Esophagus squamous epithelium (tissue), 5 donors: ENCODE measurements at regions not wholly inside any gene's neighbourhood (a gene's known extent, or its start where the extent isn't known, plus 50 kb on each side); places are given as distances from the start of the nearest gene placed in this dataset.
"Not testable (repeated sequence)": the region's sequence is repeated elsewhere in the genome, so short reads cannot be mapped to it uniquely, and the experiment has no call there.

Experiments used
- DNase-seq: peaks from one replicate; lab custom pipeline; 2025; lab: John Stamatoyannopoulos, UW
- H3K27ac ChIP-seq, 4 donors: fragments of 200-600 bp; sonication (generic); one replicate each; pipeline ENCODE4 v1.5.1; 2016 to 2019; ENCODE audit warnings: mild to moderate bottlenecking in 1 of 4
- H3K27me3 ChIP-seq, 4 donors: fragments of 200-600 bp; sonication (generic); 1 replicate in 3 of 4; 2 replicates in 1 of 4; pipeline versions ENCODE4 v1.5.1 to v1.6.0; 2017 to 2021; ENCODE audit warnings: antibody characterized with exemption in 1 of 4
- H3K36me3 ChIP-seq, 3 donors: fragments of 200-600 bp; sonication (generic); one replicate each; pipeline ENCODE4 v1.5.1; 2016 to 2019
- H3K4me1 ChIP-seq, 3 donors: fragments of 200-600 bp; sonication (generic); one replicate each; pipeline ENCODE4 v1.5.1; 2017 to 2019
- H3K4me3 ChIP-seq, 4 donors: fragments of 200-600 bp; sonication (generic); 1 replicate in 3 of 4; 2 replicates in 1 of 4; pipeline ENCODE4 v1.5.1; 2016 to 2019; ENCODE audit warnings: mild to moderate bottlenecking in 2 of 4, moderate library complexity in 1 of 4
- H3K9me3 ChIP-seq, 3 donors: fragments of 200-600 bp; sonication (generic); one replicate each; pipeline ENCODE4 v1.5.1; 2016 to 2019
- POLR2A ChIP-seq, 4 donors: fragments of 450-650 bp; IDR thresholded peaks; one replicate each; pipeline ENCODE4 v1.6.1; 2017; ENCODE audit warnings: antibody characterized with exemption in 4 of 4, mild to moderate bottlenecking in 4 of 4, moderate library complexity in 3 of 4
- WGBS, 2 donors: methylation state at CpG; one replicate each; pipeline ENCODE4 v1.1.5; 2018; 5-methylcytosine and 5-hydroxymethylcytosine counted together
- intact Hi-C: fragments of 100-400 bp; cut with DNase I; formaldehyde crosslinking; loops from one replicate; pipeline ENCODE4 v1.15.0; 2022
- TF ChIP-seq, protein P1 (sequence below), 6 experiments: fragments of 450-650 bp in 4 of 6; fragments of 200-600 bp in 2 of 6; sonication (generic) in 2 of 6; IDR thresholded peaks; one replicate each; pipeline ENCODE4 v1.5.1; 2016 to 2019; ENCODE audit warnings: antibody characterized with exemption in 6 of 6, mild to moderate bottlenecking in 4 of 6, moderate library complexity in 4 of 6
- donor health status: DM: yes; HTN: yes; CAD: no.

- intact Hi-C loops = no loop called here
- no peak for TF ChIP-seq POLR2A (IDR thresholded peaks at IDR 0.05)
- TF ChIP-seq, protein P1, sequence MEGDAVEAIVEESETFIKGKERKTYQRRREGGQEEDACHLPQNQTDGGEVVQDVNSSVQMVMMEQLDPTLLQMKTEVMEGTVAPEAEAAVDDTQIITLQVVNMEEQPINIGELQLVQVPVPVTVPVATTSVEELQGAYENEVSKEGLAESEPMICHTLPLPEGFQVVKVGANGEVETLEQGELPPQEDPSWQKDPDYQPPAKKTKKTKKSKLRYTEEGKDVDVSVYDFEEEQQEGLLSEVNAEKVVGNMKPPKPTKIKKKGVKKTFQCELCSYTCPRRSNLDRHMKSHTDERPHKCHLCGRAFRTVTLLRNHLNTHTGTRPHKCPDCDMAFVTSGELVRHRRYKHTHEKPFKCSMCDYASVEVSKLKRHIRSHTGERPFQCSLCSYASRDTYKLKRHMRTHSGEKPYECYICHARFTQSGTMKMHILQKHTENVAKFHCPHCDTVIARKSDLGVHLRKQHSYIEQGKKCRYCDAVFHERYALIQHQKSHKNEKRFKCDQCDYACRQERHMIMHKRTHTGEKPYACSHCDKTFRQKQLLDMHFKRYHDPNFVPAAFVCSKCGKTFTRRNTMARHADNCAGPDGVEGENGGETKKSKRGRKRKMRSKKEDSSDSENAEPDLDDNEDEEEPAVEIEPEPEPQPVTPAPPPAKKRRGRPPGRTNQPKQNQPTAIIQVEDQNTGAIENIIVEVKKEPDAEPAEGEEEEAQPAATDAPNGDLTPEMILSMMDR (IDR thresholded peaks at IDR 0.05) = no peak
- Histone ChIP-seq H3K27me3 (no peaks in the 10 kb centered on the region), H3K36me3 (no peaks in the 10 kb centered on the region), H3K4me3 (no peak overlapping the region), H3K9me3 (no peaks in the 10 kb centered on the region), H3K27ac (no peak overlapping the region), H3K4me1 (no peaks in the 10 kb centered on the region)
- 65 to 71% methylated on average over 3 of the region's 3 CpGs for WGBS, 2 donors
- DNase-seq = no peak
Measured at GRCh38 chr10:106023329-106023728, 1141.2 kb downstream of the SORCS1 start.

DNA sequence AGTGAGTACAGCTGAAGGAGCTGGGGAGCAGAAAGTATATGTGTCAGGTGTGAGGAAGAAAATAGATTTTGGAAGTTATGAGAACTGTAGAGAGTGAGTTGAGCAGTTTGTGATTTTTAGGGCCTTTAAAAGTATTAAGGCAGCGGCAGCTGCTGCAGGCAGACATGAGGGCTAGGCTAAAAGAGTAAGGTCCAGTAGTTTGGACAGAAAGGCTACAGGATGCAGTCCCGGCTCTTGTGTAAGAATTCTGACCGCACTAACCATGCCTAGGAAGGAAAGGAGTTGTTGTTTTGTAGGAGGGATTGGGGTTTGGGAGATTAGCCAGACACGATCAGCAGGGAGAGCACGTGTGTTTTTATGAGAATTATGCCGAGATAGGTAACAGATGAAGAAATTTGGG lies 1144.9 kb downstream of the SORCS1 start:
- intact Hi-C loops, H3K27me3 ChIP-seq, H3K27ac ChIP-seq, H3K4me3 ChIP-seq, H3K4me1 ChIP-seq, H3K9me3 ChIP-seq, H3K36me3 ChIP-seq, DNase-seq: not testable (repeated sequence)
- WGBS, 2 donors = 69 to 74% methylated on average over 6 of the region's 6 CpGs

DNA sequence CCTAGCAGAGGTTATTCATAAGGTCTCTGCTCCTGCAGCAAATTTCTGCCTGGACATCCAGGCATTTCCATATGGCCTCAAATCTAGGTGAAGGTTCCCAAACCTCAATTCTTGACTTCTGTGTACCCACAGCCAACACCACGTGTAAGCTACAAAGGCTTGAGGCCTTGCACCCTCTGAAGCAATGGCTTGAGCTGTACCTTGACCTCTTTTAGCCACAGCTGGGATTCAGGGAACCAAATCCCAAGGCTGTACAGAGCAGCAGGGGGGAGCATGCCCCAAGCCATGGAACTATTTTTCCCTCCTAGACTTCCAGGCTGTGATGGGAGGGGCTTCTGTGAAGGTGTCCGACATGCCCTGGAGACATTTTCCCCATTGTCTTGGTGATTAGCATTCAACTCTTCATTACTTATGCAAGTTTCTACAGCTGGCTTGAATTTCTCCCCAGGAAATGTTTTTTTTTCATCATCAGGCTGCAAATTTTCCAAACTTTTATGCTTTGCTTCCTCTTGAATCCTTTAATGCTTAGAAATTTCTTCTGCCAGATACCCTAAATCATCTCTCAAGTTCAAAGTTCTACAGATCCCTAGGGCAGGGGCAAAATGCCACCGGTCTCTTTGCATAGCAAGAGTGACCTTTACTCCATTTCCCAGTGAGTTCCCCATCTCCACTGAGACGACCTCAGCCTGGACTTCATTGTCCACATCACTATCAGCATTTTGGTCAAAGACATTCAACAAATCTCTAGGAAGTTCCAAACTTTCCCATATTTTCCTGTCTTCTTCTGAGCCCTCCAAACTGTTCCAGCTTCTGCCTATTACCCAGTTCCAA lies 1148.9 kb downstream of the SORCS1 start:
- H3K27ac ChIP-seq, H3K4me1 ChIP-seq, H3K9me3 ChIP-seq, DNase-seq, H3K27me3 ChIP-seq, H3K4me3 ChIP-seq, H3K36me3 ChIP-seq, intact Hi-C loops: not testable (repeated sequence)
- WGBS, 2 donors = 59 to 63% methylated on average over 4 of the region's 4 CpGs

DNA sequence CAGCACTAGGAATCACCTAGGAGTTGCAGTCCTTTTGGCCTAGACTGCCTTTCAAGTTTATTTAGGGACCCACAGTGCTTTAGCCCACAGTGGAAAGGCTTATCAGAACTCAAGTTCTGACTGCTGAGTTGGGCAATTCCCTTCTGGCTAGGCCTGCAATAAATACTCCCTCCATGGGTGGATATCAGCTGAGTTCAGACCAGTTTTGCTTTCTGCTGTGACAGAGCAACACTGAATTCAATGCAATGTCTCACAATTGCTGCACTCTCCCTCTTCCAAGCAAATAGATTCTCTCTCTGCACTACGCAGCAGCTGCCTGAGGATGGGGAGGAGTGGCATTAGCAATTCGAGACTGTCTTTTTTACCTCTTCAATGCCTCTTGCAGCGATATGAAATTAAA lies 1153.3 kb downstream of the SORCS1 start:
- no peak for DNase-seq
- H3K27ac ChIP-seq = no peak overlapping the region
- intact Hi-C loops = no loop called here
- 69 to 71% methylated on average over 3 of the region's 3 CpGs for whole genome bisulfite sequencing, 2 donors
- no peaks in the 10 kb centered on the region for H3K4me1 ChIP-seq
- H3K4me3 ChIP-seq = no peak overlapping the region
- TF ChIP-seq, protein P1 (IDR thresholded peaks at IDR 0.05) = no peak
- TF ChIP-seq POLR2A (IDR thresholded peaks at IDR 0.05) = no peak
- no peaks in the 10 kb centered on the region for H3K9me3 ChIP-seq
- H3K27me3 ChIP-seq = no peaks in the 10 kb centered on the region
- H3K36me3 ChIP-seq = no peaks in the 10 kb centered on the region

DNA sequence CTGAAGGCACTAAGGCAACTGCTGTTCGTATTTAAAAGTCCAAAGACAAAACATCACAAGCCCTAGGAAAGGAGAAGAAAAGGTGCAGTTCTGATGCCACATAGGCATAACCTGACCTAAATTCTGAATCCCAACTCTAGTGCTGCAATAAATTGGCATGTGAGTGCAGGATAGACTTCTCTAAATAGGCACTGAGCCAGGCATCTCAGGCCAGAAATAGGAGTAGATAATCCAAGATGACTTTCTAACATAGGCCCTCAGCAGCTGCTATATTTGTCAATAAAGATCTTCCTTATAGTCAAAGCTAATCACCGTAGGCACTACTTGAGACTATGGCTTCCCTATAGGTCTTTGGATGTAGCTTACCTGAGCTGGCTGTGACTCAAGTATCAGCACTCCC lies 1163.8 kb downstream of the SORCS1 start:
- H3K4me3 ChIP-seq = no peak overlapping the region
- no peak overlapping the region for H3K27ac ChIP-seq
- DNase-seq = no peak
- 72 to 76% methylated on average over 2 of the region's 2 CpGs for WGBS, 2 donors
- H3K27me3 ChIP-seq = no peaks in the 10 kb centered on the region
- H3K36me3 ChIP-seq = no peaks in the 10 kb centered on the region
- no peak for TF ChIP-seq POLR2A (IDR thresholded peaks at IDR 0.05)
- TF ChIP-seq, protein P1 (IDR thresholded peaks at IDR 0.05) = no peak
- H3K4me1 ChIP-seq = no peaks in the 10 kb centered on the region
- H3K9me3 ChIP-seq = no peaks in the 10 kb centered on the region
- intact Hi-C loops = no loop called here

DNA sequence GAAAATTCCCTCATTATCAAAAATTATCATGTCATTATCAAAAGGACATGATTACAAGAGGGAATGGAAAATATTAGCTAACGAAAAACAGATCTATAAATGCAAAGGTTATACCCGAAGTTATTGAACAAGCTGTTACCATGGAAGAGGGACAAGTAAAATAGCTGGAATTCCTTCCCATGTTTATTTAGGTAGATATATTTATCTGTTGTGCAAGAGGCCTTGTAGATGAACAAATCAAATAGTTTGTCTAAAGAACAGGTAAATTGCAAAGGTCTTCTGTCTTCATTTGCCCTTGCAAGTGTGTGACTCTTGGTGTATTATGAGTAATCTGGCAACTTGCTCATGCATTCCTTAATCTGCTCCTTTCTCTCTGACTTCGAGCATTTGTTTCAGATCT lies 1170.9 kb downstream of the SORCS1 start:
- intact Hi-C loops = no loop called here
- DNase-seq = no peak

More for the DNA sequence above, 1170.9 kb downstream of the SORCS1 start:
- WGBS, 2 donors = 54 to 68% methylated on average over 3 of the region's 3 CpGs
- Histone ChIP-seq H3K4me1 (no peaks in the 10 kb centered on the region), H3K9me3 (no peaks in the 10 kb centered on the region), H3K27me3 (no peaks in the 10 kb centered on the region), H3K4me3 (no peak overlapping the region), H3K36me3 (no peaks in the 10 kb centered on the region), H3K27ac (no peak overlapping the region)
- no peak for TF ChIP-seq POLR2A (IDR thresholded peaks at IDR 0.05)
- TF ChIP-seq, protein P1 (IDR thresholded peaks at IDR 0.05) = no peak
